H54 (cell line): ENCODE measurements at regions not wholly inside any gene's neighbourhood (a gene's known extent, or its start where the extent isn't known, plus 50 kb on each side); places are given as distances from the start of the nearest gene placed in this dataset.

Experiments used
- DNase-seq: peaks from one replicate; pipeline ENCODE4 v3.0.0; 2011; ENCODE audit warnings: low spot score, mixed read lengths; ENCODE audit not compliant: insufficient read length
- FAIRE-seq: peaks from 3 replicates; lab custom pipeline; 2011; peaks lifted over from hg19 to GRCh38; lab: Jason Lieb, UNC
- POLR2A ChIP-seq: IDR thresholded peaks from 2 replicates; pipeline ENCODE4 v1.6.1; 2011; ENCODE audit warnings: low read depth, mild to moderate bottlenecking, low read length

DNA sequence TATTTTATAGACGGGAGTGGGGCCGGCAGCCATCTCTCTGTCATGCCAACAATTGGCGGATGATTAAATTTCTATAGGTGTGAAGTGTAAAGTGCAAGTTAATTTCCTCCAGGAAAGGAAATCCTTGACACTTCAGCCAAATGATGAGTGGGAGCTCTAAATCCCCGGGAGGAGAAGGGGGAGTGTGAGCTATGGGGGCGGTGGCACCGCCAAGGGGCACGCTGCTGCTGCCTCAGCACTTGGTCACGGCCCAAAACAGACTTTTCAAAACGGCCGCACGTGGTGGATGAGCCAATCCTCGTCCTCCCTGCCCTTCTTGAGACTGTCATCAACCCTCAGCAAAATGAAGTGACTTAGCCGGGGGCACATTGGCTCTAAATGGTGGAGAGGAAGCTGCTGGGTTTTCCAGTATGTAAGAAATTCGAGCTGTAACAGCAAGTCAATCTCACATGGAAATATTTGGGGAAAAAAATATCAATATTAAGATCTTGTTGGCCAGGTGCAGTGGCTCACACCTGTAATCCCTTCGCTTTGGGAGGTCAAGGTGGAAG lies 200.8 kb downstream of the TFCP2L1 start:
- no peak for FAIRE-seq
- no peak for DNase-seq
- no peak for TF ChIP-seq POLR2A

DNA sequence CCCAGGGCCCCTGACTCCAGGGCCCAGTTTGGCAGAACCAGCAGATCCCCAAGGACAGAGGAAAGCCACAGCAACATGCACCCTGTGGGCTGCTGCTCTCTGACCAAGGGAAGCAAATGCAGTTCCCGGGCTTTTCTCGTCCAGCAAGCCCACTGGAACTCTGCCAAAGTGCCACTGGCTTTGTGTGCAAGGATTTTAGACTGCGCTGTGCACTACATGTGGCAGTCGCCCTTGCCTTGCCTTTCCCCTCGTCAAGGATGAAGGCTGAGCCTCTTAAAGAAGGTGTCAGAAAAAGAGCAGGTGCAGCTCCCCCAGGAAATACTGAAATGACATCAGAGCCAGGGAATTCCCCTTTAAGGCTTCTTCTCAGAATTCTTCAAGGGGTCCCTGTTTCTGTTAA lies 199.2 kb downstream of the TFCP2L1 start:
- DNase-seq, result no peak
- TF ChIP-seq POLR2A, result no peak
- no peak for FAIRE-seq

DNA sequence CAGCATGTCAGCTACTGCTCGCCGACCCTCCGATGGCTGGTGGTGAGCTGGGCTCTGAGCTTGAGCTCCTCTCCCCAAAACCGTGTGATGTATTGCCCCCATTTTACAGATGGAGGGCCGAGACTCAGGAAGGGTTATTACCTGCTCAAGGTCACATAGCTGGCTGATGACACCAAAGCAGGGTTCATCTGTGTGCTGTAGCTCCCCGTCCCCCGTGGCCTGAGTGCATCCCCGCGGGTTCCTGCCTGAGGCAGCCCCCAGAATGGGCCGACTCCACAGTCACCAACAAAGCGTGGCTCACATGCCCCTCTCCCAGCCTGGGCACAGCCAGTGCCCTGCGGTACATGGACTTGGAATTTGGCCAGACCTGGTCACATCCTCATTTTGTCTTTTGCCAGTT lies 198.6 kb downstream of the TFCP2L1 start:
- FAIRE-seq (no peak), DNase-seq (no peak)
- no peak for TF ChIP-seq POLR2A

GRCh38 chr2:121087117-121087516 lies 197.9 kb downstream of the TFCP2L1 start:
- TF ChIP-seq POLR2A, result no peak
- DNase-seq (no peak), FAIRE-seq (no peak)

DNA sequence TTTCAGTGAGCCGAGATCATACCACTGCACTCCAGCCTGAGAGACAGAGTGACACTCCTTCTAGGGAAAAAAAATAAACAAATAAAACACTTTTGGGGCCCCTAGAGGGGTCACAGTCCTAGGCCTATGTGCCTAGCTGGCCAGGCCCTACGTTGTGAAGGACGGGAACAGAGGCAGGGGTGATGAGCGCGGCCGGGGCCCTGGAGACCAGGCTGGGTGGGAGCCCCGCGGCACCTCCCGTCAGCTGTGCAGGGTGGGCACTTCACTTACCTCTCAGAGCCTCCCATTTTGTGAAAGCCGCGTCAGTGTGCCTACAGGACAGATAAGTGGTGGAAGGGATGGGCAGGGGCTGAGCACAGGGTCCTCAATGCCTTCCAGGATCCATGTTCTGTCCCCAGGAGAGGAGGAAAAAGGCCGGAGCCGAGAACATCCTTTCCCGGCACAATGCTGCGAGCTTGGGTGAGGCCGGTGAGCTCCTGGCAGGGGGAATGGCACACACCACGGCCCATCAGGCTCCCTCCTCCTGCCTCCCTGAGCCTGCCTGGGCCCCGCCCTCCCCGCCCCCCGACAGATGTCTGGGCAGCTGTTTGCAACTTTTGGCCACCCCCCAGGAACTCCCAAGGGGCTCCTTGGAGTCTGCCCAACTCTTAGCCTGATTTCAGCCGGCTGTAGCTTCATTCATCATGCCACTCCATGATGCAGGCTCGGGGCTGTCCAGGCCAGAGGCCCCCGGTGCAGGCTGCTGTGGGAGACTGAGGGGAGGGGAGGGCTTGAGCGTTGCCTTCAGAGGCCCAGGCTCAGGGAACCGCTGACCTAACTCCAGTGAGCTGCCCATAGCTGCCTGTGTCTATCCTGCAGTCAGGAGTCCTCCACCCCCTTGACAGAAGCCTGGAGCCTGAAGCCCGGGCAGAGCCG lies 196.5 kb downstream of the TFCP2L1 start:
- FAIRE-seq, result no peak
- no peak for DNase-seq
- no peak for TF ChIP-seq POLR2A

DNA sequence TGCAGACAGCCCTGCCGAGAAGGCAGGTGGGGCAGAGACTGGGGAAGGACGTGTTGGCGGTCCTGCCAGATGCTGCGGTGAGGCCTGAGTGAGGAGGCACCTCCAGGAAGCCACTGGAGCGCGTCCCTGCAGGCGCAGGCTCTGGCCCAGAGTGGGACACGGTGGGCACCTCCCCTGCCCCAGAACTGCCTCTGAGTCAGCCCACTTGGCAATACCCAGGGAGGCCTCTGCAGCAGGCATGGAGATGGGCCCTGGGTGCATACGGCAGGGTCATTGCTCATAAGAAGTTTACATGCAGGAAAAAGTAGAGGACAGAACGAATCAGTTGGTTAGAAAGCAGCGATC lies 195.9 kb downstream of the TFCP2L1 start:
- FAIRE-seq, result no peak
- no peak for TF ChIP-seq POLR2A
- no peak for DNase-seq

- no peak for FAIRE-seq
- no peak for TF ChIP-seq POLR2A
Observed at GRCh38 chr2:121090088-121090715, 194.8 kb downstream of the TFCP2L1 start.

GRCh38 chr2:121092095-121092494 lies 192.9 kb downstream of the TFCP2L1 start:
- FAIRE-seq, result no peak
- DNase-seq, result no peak
- no peak for TF ChIP-seq POLR2A

More at GRCh38 chr2:121090088-121090715, 194.8 kb downstream of the TFCP2L1 start:
- no peak for DNase-seq

- TF ChIP-seq POLR2A, result no peak
- DNase-seq (no peak), FAIRE-seq (no peak)
Observed at GRCh38 chr2:121093692-121094091, 191.3 kb downstream of the TFCP2L1 start.

DNA sequence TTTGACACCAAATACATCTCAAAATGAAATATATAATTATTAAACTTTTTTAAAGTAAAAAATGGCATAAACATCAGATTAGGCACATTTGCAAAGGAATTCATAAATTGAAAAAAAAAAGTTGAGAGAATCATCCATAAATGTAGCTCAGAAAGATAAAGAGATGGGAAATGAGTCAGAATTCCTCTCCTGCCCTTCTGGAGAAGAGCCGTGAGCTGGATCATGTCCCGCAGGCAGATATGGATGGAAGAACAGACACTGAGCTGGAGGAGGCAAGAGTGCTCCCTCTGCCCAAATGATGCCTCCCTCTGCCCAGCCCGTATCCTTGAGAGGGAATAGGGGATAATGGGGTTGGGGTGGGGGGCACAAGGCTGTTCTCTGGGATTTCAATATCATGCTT lies 190.9 kb downstream of the TFCP2L1 start:
- no peak for DNase-seq
- TF ChIP-seq POLR2A, result no peak
- FAIRE-seq, result no peak

DNA sequence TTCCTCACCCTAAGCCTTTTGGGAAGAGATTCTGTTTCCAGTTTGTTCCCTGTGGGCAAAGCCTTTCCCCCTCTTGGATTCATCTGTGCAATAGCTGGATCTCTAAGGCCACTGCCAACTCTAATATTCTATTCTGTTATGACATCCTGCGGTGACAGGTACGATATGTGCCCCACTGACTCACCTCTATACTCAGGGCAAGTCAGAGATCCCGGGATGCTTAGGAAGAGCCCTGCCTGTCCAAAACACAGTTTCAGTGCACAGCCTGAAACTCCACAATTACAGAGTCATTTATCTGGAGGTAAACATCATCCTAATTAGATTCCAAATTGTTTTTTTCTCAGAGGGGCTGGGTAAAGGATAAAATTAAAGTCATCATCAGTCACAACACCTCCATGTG lies 190.2 kb downstream of the TFCP2L1 start:
- no peak for DNase-seq
- FAIRE-seq, result no peak
- no peak for TF ChIP-seq POLR2A

DNA sequence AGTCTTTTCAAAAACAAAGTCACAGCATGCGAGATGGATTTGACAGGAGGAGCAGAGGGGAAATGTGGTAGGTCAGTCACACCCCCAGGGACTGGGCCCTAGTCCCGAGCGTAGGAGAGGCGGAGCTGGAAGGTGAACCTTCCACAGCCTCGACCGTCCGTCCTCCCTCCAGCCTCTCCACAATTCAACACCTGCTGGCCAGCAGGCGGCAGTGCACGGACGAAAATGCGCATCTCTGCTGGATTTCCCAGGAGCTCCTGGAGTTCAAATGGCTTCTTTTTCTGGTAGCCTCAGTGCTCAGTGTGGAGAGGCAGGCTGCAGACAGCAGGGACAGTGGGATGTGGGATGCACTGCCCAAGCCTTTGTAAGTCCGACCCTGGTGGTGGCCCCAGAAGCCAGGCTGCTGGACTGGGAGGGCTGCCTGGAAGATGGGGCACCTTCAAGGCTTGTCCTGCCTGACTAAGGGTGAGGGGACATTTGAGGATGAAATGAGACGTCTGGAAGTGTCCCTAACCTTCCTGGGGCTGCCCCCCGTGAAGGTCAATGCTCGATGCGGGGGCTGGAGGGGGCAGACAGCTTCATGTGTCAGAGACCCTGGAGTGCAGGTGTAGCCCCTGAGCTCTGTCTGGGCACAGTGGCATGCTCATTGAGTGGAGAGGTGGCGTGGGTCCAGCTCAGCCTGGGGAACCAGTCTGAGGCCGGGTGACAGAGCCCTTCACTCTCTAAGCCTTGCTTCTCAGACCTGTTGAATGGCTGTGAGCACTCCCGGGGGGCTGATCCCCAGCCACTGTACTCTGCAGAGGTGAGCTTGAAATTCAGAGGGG lies 189.5 kb downstream of the TFCP2L1 start:
- peak; percentile 75 for DNase-seq
- no peak for FAIRE-seq
- TF ChIP-seq POLR2A, result no peak

DNA sequence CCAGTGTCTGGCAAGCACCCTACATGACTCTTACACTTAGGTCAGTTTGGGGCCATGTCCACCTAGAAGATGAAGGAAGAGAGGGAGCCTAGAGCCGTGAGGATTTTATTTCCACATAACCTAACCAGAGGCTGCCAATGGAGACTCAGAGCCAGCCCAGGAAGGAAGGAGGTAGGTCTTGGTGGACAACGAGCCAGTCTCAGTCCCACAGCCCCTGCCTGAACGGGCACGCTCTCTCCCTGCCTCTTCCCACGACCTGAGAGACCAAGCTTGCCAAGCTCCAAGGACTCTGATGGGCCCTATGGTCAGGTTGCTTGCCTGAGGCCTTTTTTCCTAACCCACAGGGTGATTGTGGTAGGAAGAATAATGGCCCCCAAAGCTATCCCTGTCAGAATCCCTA lies 188.4 kb downstream of the TFCP2L1 start:
- no peak for TF ChIP-seq POLR2A
- DNase-seq, result no peak
- FAIRE-seq, result no peak

DNA sequence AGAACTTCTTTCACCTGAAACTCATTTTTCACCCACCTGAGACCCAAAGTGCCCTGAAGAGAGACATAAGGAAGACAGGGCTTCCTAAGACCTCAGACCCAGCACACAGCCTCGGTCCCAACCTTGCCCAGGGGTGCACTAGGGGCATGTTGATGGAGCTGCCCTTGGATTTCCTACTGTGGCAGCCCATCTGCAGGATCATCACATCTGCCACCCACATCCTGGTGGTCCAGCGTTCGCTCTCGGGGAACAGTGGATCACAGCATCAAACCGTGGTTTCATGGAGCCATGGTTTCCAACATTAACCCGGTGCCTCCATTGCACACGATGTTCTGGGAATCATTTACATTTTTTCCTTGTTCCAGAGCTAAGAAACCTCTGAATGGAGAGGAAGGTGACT lies 186.4 kb downstream of the TFCP2L1 start:
- FAIRE-seq, result no peak
- TF ChIP-seq POLR2A, result no peak

More for the DNA sequence above, 186.4 kb downstream of the TFCP2L1 start:
- DNase-seq, result no peak
